GM19468 (cell line): ENCODE measurements at regions not wholly inside any gene's neighbourhood (a gene's known extent, or its start where the extent isn't known, plus 50 kb on each side); places are given as distances from the start of the nearest gene placed in this dataset.
A peak's percentile ranks its signal among the peaks of the same experiment; 100 is the strongest.
"Not testable (repeated sequence)": the region's sequence is repeated elsewhere in the genome, so short reads cannot be mapped to it uniquely, and the experiment has no call there.

ENCODE experiments used
- ATAC-seq: cut with Tn5 transposase; IDR thresholded peaks from one replicate; pipeline ENCODE4 v1.9.1; 2021; ENCODE audit warnings: mild to moderate bottlenecking, moderate library complexity, moderate number of reproducible peaks; ENCODE audit not compliant: unreplicated experiment; ENCODE audit errors: extremely low read depth

GRCh38 chr3:72097053-72097452 lies 312.1 kb upstream of the PROK2 start:
- ATAC-seq: no peak

GRCh38 chr3:72095521-72095920 lies 310.6 kb upstream of the PROK2 start:
- no peak for ATAC-seq

- no peak for ATAC-seq
Measured at GRCh38 chr3:72093992-72094334, 309.0 kb upstream of the PROK2 start.

- ATAC-seq: no peak
Measured at GRCh38 chr3:72093270-72093991, 308.5 kb upstream of the PROK2 start.

GRCh38 chr3:72092778-72093177 lies 307.8 kb upstream of the PROK2 start:
- no peak for ATAC-seq

- ATAC-seq: no peak
Measured at GRCh38 chr3:72088486-72089025, 303.6 kb upstream of the PROK2 start.

GRCh38 chr3:72087420-72087819 lies 302.5 kb upstream of the PROK2 start:
- ATAC-seq: no peak

- ATAC-seq: no peak
Measured at GRCh38 chr3:72086743-72087087, 301.8 kb upstream of the PROK2 start.

GRCh38 chr3:72086042-72086742 lies 301.2 kb upstream of the PROK2 start:
- no peak for ATAC-seq

- ATAC-seq: no peak
Measured at GRCh38 chr3:72085036-72085435, 300.1 kb upstream of the PROK2 start.

GRCh38 chr3:72082776-72083462 lies 298.0 kb upstream of the PROK2 start:
- peak; percentile 7 for ATAC-seq

- ATAC-seq: peak; percentile 74
Measured at GRCh38 chr3:72082186-72082715, 297.3 kb upstream of the PROK2 start.

GRCh38 chr3:72081471-72082185 lies 296.7 kb upstream of the PROK2 start:
- no peak for ATAC-seq

- ATAC-seq: no peak
Measured at GRCh38 chr3:72080800-72081199, 295.9 kb upstream of the PROK2 start.

GRCh38 chr3:72080095-72080494 lies 295.1 kb upstream of the PROK2 start:
- ATAC-seq: no peak

- ATAC-seq: no peak
Measured at GRCh38 chr3:72079369-72079872, 294.5 kb upstream of the PROK2 start.

GRCh38 chr3:72078676-72079368 lies 293.9 kb upstream of the PROK2 start:
- no peak for ATAC-seq

- ATAC-seq: no peak
Measured at GRCh38 chr3:72077473-72078259, 292.7 kb upstream of the PROK2 start.

- ATAC-seq: not testable (repeated sequence)
Measured at GRCh38 chr3:72075848-72076247, 290.9 kb upstream of the PROK2 start.
